Duodenal mucosa (tissue), 2 donors: ENCODE measurements at regions not wholly inside any gene's neighbourhood (a gene's known extent, or its start where the extent isn't known, plus 50 kb on each side); places are given as distances from the start of the nearest gene placed in this dataset.

ENCODE experiments used
- H3K27ac ChIP-seq: one replicate; pipeline ENCODE4 v1.7.0; 2013; ENCODE audit warnings: low read depth, low read length
- H3K27me3 ChIP-seq, 2 donors: one replicate each; pipeline ENCODE4 v1.7.0; 2013; ENCODE audit warnings: low read length in 2 of 2, control low read depth in 1 of 2; ENCODE audit not compliant: insufficient read depth in 2 of 2, control insufficient read depth in 1 of 2
- H3K36me3 ChIP-seq, 2 donors: one replicate each; pipeline ENCODE4 v1.7.0; 2013; ENCODE audit warnings: low read length in 2 of 2, control low read depth in 1 of 2; ENCODE audit not compliant: insufficient read depth in 2 of 2, control insufficient read depth in 1 of 2
- H3K4me1 ChIP-seq, 2 donors: one replicate each; pipeline ENCODE4 v1.7.0; 2013; ENCODE audit warnings: low read length in 2 of 2, control low read depth in 1 of 2; ENCODE audit not compliant: insufficient read depth in 2 of 2, control insufficient read depth in 1 of 2
- H3K4me3 ChIP-seq, 2 donors: one replicate each; pipeline ENCODE4 v1.7.0; 2013; ENCODE audit warnings: low read length in 2 of 2, low read depth in 1 of 2
- H3K9ac ChIP-seq, 2 donors: one replicate each; pipeline ENCODE4 v1.7.0; 2013; ENCODE audit warnings: low read length in 2 of 2, low read depth in 1 of 2
- H3K9me3 ChIP-seq, 2 donors: one replicate each; pipeline ENCODE4 v1.7.0; 2013; ENCODE audit warnings: low read length in 2 of 2, control low read depth in 1 of 2; ENCODE audit not compliant: control insufficient read depth in 1 of 2

DNA sequence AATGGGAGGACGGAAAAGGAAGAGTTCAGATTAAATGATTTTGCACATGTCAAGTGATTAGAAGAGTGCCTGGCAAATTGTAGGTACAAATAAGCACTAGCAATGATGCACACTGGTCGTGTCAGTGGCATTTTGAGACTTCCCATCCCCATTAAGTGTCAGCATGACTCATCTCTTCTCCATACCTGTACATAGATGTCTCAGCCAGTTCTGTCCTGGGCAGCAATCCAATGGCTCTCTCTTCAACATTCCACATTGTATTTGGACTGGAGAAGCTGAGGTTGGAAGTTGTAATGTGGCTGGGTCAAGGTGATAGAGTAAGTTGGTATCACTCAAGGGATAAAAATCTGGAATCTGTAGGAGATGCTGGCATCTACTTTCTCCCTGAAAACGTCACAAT, 742.7 kb downstream of the VRK1 start:
- H3K9me3 ChIP-seq: no peaks in the 10 kb centered on the region
- H3K27ac ChIP-seq: no peak overlapping the region
- no peaks in the 10 kb centered on the region for H3K4me1 ChIP-seq
- H3K36me3 ChIP-seq: no peaks in the 10 kb centered on the region
- no peaks in the 10 kb centered on the region for H3K27me3 ChIP-seq
- no peak overlapping the region for H3K9ac ChIP-seq
- no peak overlapping the region for H3K4me3 ChIP-seq

DNA sequence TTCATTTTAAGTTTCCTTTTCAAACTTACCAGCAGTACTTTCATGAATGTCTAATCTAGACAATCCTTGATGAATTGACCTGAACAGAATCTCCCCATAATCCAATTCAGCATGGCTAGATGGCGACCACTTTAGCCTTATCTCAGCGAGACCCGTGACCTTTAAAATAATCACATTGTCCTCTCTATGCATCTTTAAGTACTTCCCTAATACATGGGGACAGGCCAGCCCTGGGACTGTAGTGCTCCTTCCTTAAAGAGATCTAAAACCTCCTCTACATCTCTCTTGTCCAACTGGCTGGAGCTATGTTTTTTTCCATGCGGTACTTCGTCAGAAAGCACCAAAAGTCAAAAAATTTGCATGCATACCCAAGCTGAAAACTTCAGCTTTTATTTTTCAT, 746.0 kb downstream of the VRK1 start:
- Histone ChIP-seq H3K27ac (no peak overlapping the region), H3K4me1 (no peaks in the 10 kb centered on the region), H3K36me3 (no peaks in the 10 kb centered on the region), H3K4me3 (no peak overlapping the region), H3K9me3 (no peaks in the 10 kb centered on the region), H3K9ac (no peak overlapping the region), H3K27me3 (no peaks in the 10 kb centered on the region)

DNA sequence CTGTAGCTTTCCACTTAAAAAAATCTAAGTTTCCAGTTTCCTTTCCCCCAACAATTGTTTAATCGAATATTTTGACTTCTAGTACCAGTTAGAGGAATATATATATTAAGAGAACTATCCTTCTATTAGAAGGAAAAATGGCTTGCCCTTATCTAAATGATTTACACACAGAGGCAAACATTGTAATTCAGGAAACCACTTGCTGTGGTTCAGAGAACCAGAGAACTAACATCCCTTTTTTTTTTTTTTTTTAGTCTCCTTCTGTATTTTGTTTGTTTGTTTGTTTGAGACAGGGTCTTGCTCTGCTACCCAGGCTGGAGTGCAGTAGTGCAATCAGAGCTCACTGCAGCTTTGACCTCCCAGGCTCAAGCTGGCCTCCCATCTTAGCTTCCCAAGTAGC, 746.6 kb downstream of the VRK1 start:
- H3K4me1 ChIP-seq: no peaks in the 10 kb centered on the region
- no peaks in the 10 kb centered on the region for H3K27me3 ChIP-seq
- no peak overlapping the region for H3K27ac ChIP-seq
- no peak overlapping the region for H3K4me3 ChIP-seq
- no peaks in the 10 kb centered on the region for H3K36me3 ChIP-seq
- no peak overlapping the region for H3K9ac ChIP-seq
- no peaks in the 10 kb centered on the region for H3K9me3 ChIP-seq

DNA sequence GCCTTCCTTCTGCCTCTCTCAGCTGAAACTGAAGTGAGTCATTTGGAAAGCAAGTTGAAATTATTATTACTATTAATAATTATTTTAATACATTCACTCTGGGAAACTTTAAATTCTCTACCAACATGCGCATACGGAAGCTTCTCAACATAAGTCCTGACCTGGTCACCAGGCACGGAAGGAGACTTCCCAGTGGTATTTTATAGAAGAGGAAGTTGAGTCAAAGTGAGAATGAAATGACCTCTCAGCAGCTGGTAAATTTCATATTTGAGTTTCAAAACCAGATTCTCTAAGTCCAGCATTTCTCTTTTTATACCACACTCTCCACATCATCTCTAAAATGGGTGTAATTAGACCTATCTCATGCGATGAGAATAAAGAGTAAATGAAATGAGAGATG, 747.4 kb downstream of the VRK1 start:
- Histone ChIP-seq H3K27ac (no peak overlapping the region), H3K9ac (no peak overlapping the region), H3K9me3 (no peaks in the 10 kb centered on the region), H3K27me3 (no peaks in the 10 kb centered on the region), H3K4me3 (no peak overlapping the region), H3K36me3 (no peaks in the 10 kb centered on the region), H3K4me1 (no peaks in the 10 kb centered on the region)

DNA sequence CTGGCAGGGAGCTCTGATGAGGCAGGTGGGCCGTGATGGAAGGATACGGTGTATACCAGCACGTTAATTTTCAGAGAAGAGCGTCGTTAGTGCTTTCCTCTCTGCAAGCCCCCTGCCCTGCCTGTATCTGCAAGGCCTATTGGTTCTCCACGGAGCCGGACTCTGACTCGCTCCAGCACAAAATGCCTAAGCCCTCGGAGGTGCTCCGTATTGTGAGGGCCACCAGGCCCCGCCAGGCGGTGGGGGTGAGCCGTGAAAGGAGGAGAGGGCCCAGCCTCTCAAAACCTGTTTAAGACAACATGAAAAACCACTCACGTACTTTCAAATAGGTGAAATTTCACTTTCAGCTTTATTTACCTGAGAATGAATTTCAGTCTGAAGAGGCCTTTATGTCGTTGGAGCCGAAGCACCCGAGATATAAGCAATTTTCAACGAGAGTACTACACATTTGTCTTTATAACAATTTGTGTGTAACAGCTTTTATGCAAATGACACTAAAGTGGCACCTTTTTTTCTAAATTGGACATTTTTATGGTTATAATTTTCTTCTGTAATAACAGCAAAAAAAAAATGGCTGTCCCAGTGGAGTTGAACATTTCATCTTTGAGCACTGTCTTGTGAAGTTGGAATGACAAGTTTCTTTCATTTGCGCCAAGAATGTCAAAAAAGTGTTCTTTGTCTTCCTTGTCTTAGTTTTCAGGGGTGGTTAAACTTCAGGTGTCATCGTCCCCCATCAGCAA, 749.5 kb downstream of the VRK1 start:
- Histone ChIP-seq H3K27ac (no peak overlapping the region), H3K27me3 (no peaks in the 10 kb centered on the region), H3K4me3 (no peak overlapping the region)

DNA sequence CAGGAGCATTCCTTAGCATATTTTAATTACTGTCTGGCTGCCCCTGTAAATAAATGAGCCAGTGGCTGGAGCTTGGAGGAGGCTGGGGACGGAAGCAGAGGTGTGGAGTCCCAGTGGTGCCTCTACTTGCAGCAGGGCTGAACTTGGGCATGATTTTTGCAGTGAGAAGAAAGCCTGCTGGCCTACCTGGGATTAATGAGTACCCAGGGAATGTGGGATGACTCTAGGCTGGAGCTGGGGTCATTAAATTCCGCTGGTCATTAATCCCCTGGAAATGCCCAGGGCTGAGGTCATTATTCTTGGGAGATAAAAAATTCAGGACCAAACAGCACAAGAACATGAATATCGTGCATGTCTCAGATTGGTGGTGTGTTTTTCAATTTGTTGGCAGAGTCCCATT, 753.3 kb downstream of the VRK1 start:
- Histone ChIP-seq H3K27me3 (no peaks in the 10 kb centered on the region), H3K4me3 (no peak overlapping the region), H3K27ac (no peak overlapping the region), H3K9me3 (no peaks in the 10 kb centered on the region), H3K9ac (no peak overlapping the region), H3K36me3 (no peaks in the 10 kb centered on the region), H3K4me1 (no peaks in the 10 kb centered on the region)

More for the DNA sequence above, 749.5 kb downstream of the VRK1 start:
- Histone ChIP-seq H3K9me3 (no peaks in the 10 kb centered on the region), H3K36me3 (no peaks in the 10 kb centered on the region), H3K9ac (no peak overlapping the region), H3K4me1 (no peaks in the 10 kb centered on the region)

DNA sequence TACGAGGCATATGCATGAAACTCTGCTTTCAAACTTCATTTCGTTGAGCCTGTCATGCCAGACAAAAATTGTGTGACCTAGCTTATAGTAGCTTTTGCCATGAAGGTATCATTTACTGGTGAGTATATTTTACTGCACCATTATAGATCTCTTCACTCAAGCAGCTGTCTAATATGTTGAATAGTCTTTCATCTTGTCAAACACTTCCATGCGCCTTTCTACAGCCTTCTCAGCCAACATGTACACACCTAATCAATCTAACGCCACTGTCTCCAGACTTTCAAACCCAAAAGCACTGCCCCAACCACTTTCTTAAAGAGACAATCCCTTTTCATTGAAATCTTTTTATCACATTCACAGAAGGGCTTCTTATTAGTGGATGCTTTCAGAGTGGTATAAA, 757.4 kb downstream of the VRK1 start:
- no peaks in the 10 kb centered on the region for H3K36me3 ChIP-seq
- H3K4me3 ChIP-seq: no peak overlapping the region
- H3K27ac ChIP-seq: no peak overlapping the region
- H3K9me3 ChIP-seq: no peaks in the 10 kb centered on the region
- H3K27me3 ChIP-seq: no peaks in the 10 kb centered on the region
- H3K4me1 ChIP-seq: no peaks in the 10 kb centered on the region
- no peak overlapping the region for H3K9ac ChIP-seq

DNA sequence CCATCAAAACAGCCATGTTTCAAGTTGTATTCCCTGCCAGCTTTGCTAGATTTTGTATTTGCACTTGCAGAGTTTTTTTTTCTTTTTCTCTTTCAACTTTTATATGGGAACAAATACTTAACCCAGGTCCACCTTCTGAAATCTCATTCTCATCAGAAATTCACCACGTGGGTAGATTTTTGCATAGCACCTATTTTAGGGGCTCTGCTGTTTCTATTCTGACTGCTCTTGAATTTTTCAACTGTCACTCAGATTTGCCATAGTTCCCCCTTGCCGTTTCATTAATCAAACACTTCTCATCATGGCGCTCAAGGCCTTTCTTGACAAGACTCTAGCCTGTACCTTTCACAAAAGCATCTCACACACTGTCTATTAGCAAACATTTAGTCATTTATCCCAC, 767.2 kb downstream of the VRK1 start:
- H3K4me1 ChIP-seq: no peaks in the 10 kb centered on the region
- no peaks in the 10 kb centered on the region for H3K9me3 ChIP-seq
- no peaks in the 10 kb centered on the region for H3K36me3 ChIP-seq
- H3K4me3 ChIP-seq: no peak overlapping the region
- H3K9ac ChIP-seq: no peak overlapping the region
- no peaks in the 10 kb centered on the region for H3K27me3 ChIP-seq
- H3K27ac ChIP-seq: no peak overlapping the region

DNA sequence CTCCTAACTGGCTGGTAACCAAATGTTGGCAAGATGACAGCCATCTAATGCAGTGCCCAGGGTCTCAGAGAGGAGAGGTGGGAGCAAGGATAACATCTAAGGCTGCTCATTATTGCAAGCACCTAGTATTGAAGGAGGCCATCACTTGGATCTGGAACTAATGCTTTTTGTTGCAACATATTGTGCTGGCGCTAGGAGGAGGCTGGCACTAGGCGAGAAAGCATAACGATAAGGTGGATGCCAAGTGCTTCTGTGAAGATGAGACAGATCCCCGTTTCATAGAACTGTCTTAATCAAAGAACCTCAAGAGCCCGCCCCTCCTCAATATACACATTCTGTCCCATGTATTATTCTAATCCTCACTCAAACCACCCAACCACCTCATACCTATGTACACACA, 774.0 kb downstream of the VRK1 start:
- Histone ChIP-seq H3K27me3 (no peaks in the 10 kb centered on the region), H3K9ac (no peak overlapping the region), H3K27ac (no peak overlapping the region), H3K36me3 (no peaks in the 10 kb centered on the region), H3K4me3 (no peak overlapping the region), H3K9me3 (no peaks in the 10 kb centered on the region), H3K4me1 (no peaks in the 10 kb centered on the region)

DNA sequence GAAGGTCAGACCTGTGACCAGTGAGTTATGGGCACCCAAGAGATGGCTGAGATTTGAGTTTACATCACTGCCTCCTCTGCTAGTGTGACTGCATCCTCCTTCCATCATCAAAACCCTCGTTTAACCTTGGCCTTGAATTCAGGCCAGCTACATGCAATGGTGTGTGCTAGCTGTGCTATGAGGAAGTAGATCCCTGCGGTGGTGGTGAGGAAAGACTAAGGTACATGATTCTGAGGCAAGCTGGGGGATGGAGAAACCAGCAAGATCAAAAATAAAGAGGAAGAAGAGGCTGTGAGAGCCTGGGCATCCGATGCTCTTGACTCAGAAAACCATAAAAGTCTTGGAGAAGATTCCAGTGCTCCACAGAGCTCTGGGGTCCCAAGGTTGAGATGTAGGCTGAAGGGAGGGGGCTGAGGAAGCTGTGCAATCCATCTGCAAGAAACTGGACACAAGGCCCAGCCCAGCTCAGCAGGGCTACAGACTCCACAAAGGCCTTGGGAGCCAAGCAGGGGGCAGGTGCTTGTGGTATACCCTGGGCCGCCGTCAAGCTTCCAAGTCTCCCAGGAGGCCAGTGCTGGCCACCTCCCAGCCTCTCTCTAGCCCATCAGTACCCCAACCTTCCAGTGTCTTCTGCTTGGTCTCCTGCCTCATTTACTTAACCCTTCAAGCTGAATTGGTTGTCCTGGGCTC, 774.8 kb downstream of the VRK1 start:
- no peak overlapping the region for H3K9ac ChIP-seq
- H3K27ac ChIP-seq: no peak overlapping the region

More for the DNA sequence above, 774.8 kb downstream of the VRK1 start:
- Histone ChIP-seq H3K36me3 (no peaks in the 10 kb centered on the region), H3K4me1 (no peaks in the 10 kb centered on the region), H3K4me3 (no peak overlapping the region), H3K27me3 (no peaks in the 10 kb centered on the region), H3K9me3 (no peaks in the 10 kb centered on the region)
